Caco-2 (cell line): ENCODE measurements at regions not wholly inside any gene's neighbourhood (a gene's known extent, or its start where the extent isn't known, plus 50 kb on each side); places are given as distances from the start of the nearest gene placed in this dataset.

Experiments used
- BruUV-seq: library from RNA; stranded (reverse); fragments of 400-500 nt; replicated peaks from 2 replicates; lab custom pipeline; 2021; lab: Mats Ljungman, UMichigan
- CTCF ChIA-PET: fragments of 300-600 bp; sonication (Branson Sonifier 250); formaldehyde crosslinking; loops from one replicate; lab custom pipeline; 2022; ENCODE audit warnings: antibody characterized with exemption; lab: Charles Lee
- POLR2A ChIA-PET: fragments of 300-600 bp; sonication (Branson Sonifier 250); formaldehyde crosslinking; loops from one replicate; lab custom pipeline; 2022; ENCODE audit warnings: antibody characterized with exemption; lab: Charles Lee
- DNase-seq, 2 experiments: peaks; one replicate each; pipeline versions ENCODE4 v3.0.0 to v3.0.0-alpha.2; 2020 to 2022
- H3K27me3 ChIP-seq: replicated peaks from 2 replicates; pipeline ENCODE4 v1.6.0; 2011; ENCODE audit warnings: low read length; ENCODE audit not compliant: control insufficient read depth, insufficient read depth
- H3K36me3 ChIP-seq: 2 replicates; pipeline ENCODE4 v1.5.1; 2011; ENCODE audit warnings: low read length; ENCODE audit not compliant: control insufficient read depth, insufficient read depth
- H3K4me1 ChIP-seq: fragments of 250-450 bp; sonication (Bioruptor Pico); 2 replicates; pipeline ENCODE4 v1.5.1; 2020; ENCODE audit warnings: mild to moderate bottlenecking
- H3K4me3 ChIP-seq: 2 replicates; pipeline ENCODE4 v1.5.1; 2011; ENCODE audit warnings: low read depth, mild to moderate bottlenecking, control low read depth, low read length
- H3K9me3 ChIP-seq: fragments of 250-450 bp; sonication (Bioruptor Pico); 2 replicates; pipeline ENCODE4 v1.5.1; 2020; ENCODE audit warnings: mild to moderate bottlenecking, moderate library complexity
- H3K27ac Mint-ChIP-seq: one replicate; pipeline ENCODE4 v1.8.0; 2022; ENCODE audit warnings: mixed read lengths; ENCODE audit not compliant: unreplicated experiment
- H3K27me3 Mint-ChIP-seq: one replicate; pipeline ENCODE4 v1.8.0; 2022; ENCODE audit warnings: mixed read lengths; ENCODE audit not compliant: insufficient read depth, unreplicated experiment
- H3K36me3 Mint-ChIP-seq: one replicate; pipeline ENCODE4 v1.8.0; 2022; ENCODE audit warnings: mild to moderate bottlenecking, mixed read lengths; ENCODE audit not compliant: insufficient read depth, unreplicated experiment
- H3K4me1 Mint-ChIP-seq: one replicate; pipeline ENCODE4 v1.8.0; 2022; ENCODE audit warnings: low read depth, mixed read lengths; ENCODE audit not compliant: unreplicated experiment
- H3K4me3 Mint-ChIP-seq: one replicate; pipeline ENCODE4 v1.8.0; 2022; ENCODE audit warnings: mild to moderate bottlenecking, moderate library complexity, mixed read lengths; ENCODE audit not compliant: unreplicated experiment
- H3K9me3 Mint-ChIP-seq: one replicate; pipeline ENCODE4 v1.8.0; 2022; ENCODE audit warnings: mixed read lengths; ENCODE audit not compliant: unreplicated experiment
- intact Hi-C: fragments of 100-400 bp; cut with micrococcal nuclease; formaldehyde crosslinking; loops from one replicate; pipeline ENCODE4 v1.10.0; 2022; ENCODE audit not compliant: unreplicated experiment
- TF ChIP-seq, protein P1 (sequence below), 2 experiments: fragments of 200-600 bp in 1 of 2; IDR thresholded peaks; 1 replicate in 1 of 2; 2 replicates in 1 of 2; pipeline versions ENCODE4 v1.5.1 to v1.8.0; 2011 to 2022; ENCODE audit warnings: antibody characterized with exemption in 1 of 2, control low read depth in 1 of 2, inconsistent platforms in 1 of 2, low read depth in 1 of 2, low read length in 1 of 2, mild to moderate bottlenecking in 1 of 2, moderate library complexity in 1 of 2; ENCODE audit not compliant: insufficient read depth in 1 of 2, severe bottlenecking in 1 of 2, unreplicated experiment in 1 of 2

DNA sequence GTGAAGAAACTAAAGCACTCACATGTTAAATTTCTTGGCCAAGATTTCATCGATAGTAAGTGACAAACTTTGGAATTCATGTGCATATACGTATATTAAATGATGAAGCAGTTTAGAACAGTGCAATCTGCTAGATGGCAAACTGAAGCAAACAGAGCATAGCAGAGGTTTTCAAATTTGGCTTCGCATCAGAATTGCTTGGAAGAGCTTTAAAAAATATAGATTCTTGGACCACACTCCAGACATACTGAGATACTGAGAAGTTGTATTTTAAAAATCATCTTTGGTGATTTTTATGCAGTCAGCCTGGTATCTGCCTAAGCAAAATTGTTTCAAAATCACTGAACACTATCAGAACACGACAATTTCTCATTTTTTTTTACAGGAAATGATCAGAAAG lies 709.2 kb downstream of the PLA2G4A start:
- no peaks in the 10 kb centered on the region for H3K36me3 Mint-ChIP-seq
- no peaks in the 10 kb centered on the region for H3K4me1 Mint-ChIP-seq
- no peaks in the 10 kb centered on the region for H3K4me1 ChIP-seq
- no peak overlapping the region for H3K4me3 ChIP-seq
- no peak overlapping the region for H3K27ac Mint-ChIP-seq
- POLR2A ChIA-PET, result no interaction called here
- TF ChIP-seq, protein P1, sequence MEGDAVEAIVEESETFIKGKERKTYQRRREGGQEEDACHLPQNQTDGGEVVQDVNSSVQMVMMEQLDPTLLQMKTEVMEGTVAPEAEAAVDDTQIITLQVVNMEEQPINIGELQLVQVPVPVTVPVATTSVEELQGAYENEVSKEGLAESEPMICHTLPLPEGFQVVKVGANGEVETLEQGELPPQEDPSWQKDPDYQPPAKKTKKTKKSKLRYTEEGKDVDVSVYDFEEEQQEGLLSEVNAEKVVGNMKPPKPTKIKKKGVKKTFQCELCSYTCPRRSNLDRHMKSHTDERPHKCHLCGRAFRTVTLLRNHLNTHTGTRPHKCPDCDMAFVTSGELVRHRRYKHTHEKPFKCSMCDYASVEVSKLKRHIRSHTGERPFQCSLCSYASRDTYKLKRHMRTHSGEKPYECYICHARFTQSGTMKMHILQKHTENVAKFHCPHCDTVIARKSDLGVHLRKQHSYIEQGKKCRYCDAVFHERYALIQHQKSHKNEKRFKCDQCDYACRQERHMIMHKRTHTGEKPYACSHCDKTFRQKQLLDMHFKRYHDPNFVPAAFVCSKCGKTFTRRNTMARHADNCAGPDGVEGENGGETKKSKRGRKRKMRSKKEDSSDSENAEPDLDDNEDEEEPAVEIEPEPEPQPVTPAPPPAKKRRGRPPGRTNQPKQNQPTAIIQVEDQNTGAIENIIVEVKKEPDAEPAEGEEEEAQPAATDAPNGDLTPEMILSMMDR (IDR thresholded peaks at IDR 0.05; ENCODE audit: insufficient read depth in 1 of 2, low read depth in 1 of 2, low read length in 1 of 2, severe bottlenecking in 1 of 2, unreplicated experiment in 1 of 2), result no peak
- no peaks in the 10 kb centered on the region for H3K9me3 ChIP-seq
- no peaks in the 10 kb centered on the region for H3K36me3 ChIP-seq
- H3K27me3 ChIP-seq, result no peaks in the 10 kb centered on the region
- H3K9me3 Mint-ChIP-seq, result no peaks in the 10 kb centered on the region
- H3K4me3 Mint-ChIP-seq, result no peak overlapping the region
- no TSS peak for BruUV-seq
- CTCF ChIA-PET, result no interaction called here
- DNase-seq, result no peak
- peaks cover 5% of the 10 kb centered on the region for H3K27me3 Mint-ChIP-seq
- intact Hi-C loops, result no loop called here

DNA sequence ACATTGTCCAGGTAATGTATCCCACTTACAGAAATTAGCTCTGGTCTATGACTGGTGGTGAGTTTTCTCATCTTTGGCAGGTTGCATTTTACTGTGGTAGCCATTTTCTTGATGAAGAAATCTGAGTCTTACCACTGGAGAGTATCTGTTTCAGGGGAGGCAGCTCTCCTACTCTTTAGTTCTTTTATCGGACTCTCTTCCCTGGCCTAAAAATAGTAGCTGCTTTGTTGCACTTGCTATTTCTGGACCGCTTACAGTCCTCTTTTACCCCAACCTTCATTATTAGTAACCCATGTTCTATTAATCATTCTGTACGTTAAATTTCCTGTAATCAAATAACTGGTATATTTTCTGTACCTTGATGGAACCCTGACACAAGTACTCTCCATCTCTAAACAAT lies 720.8 kb downstream of the PLA2G4A start:
- Mint-ChIP-seq H3K4me3 (no peak overlapping the region), H3K4me1 (no peaks in the 10 kb centered on the region)

DNA sequence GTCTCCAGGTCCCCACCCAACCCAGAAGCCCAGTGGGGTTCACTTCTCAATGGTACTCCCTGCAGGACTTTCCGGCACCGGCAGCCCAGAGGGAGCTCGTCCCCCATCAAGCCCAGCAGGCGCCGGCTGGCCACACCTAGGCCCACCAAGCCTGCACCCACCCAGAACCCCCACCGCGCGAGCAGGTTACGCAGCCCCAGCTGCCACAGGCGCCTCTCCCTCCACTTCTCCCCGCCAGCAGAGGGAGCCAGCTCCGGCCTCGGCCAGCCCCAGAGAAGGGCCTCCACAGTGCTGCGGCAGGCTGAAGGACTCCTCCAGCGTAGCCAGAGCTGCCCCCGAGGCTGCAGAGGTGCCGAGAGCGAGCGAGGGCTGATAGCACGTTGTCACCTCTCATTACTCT lies 722.3 kb downstream of the PLA2G4A start:
- ChIA-PET CTCF (no interaction called here), POLR2A (no interaction called here)
- Mint-ChIP-seq H3K36me3 (no peaks in the 10 kb centered on the region), H3K9me3 (no peaks in the 10 kb centered on the region), H3K4me3 (no peak overlapping the region), H3K4me1 (no peaks in the 10 kb centered on the region), H3K27me3 (no peaks in the 10 kb centered on the region), H3K27ac (no peak overlapping the region)
- no peaks in the 10 kb centered on the region for H3K4me1 ChIP-seq
- H3K36me3 ChIP-seq, result no peaks in the 10 kb centered on the region
- TF ChIP-seq, protein P1 (IDR thresholded peaks at IDR 0.05; ENCODE audit: insufficient read depth in 1 of 2, low read depth in 1 of 2, low read length in 1 of 2, severe bottlenecking in 1 of 2, unreplicated experiment in 1 of 2), result no peak
- BruUV-seq, result no TSS peak
- H3K27me3 ChIP-seq, result no peaks in the 10 kb centered on the region
- peak in 1 of 2 experiments; percentile 5 for DNase-seq
- no peaks in the 10 kb centered on the region for H3K9me3 ChIP-seq
- intact Hi-C loops, result no loop called here
- no peak overlapping the region for H3K4me3 ChIP-seq

More for the DNA sequence above, 720.8 kb downstream of the PLA2G4A start:
- TF ChIP-seq, protein P1 (IDR thresholded peaks at IDR 0.05; ENCODE audit: insufficient read depth in 1 of 2, low read depth in 1 of 2, low read length in 1 of 2, severe bottlenecking in 1 of 2, unreplicated experiment in 1 of 2), result no peak
- H3K27me3 ChIP-seq, result no peaks in the 10 kb centered on the region
- H3K27me3 Mint-ChIP-seq, result no peaks in the 10 kb centered on the region
- ChIA-PET POLR2A (no interaction called here), CTCF (no interaction called here)
- H3K36me3 Mint-ChIP-seq, result no peaks in the 10 kb centered on the region
- no peaks in the 10 kb centered on the region for H3K9me3 ChIP-seq
- no TSS peak for BruUV-seq
- no peak for DNase-seq
- no peak overlapping the region for H3K27ac Mint-ChIP-seq
- no peaks in the 10 kb centered on the region for H3K4me1 ChIP-seq
- H3K4me3 ChIP-seq, result no peak overlapping the region
- H3K36me3 ChIP-seq, result no peaks in the 10 kb centered on the region
- H3K9me3 Mint-ChIP-seq, result peaks cover under 1% of the 10 kb centered on the region
- intact Hi-C loops, result no loop called here
